Activated CD4-positive, alpha-beta memory T cell treated with anti-CD3 and anti-CD28 coated beads for 36 hours (primary cell): ENCODE measurements at regions not wholly inside any gene's neighbourhood (a gene's known extent, or its start where the extent isn't known, plus 50 kb on each side); places are given as distances from the start of the nearest gene placed in this dataset.

ENCODE experiments used
- CTCF ChIA-PET: fragments of 350-600 bp; sonication (Branson Sonifier 250); formaldehyde crosslinking; loops from one replicate; lab custom pipeline; 2021; ENCODE audit warnings: antibody characterized with exemption, inconsistent platforms; lab: Charles Lee
- POLR2A ChIA-PET: fragments of 350-600 bp; sonication (Branson Sonifier 250); formaldehyde crosslinking; loops from one replicate; lab custom pipeline; 2021; ENCODE audit warnings: antibody characterized with exemption; lab: Charles Lee
- DNase-seq: peaks from one replicate; pipeline ENCODE4 v3.0.0-alpha.2; 2020
- H3K27ac Mint-ChIP-seq: one replicate; pipeline ENCODE4 v1.8.0; 2021; ENCODE audit warnings: mixed read lengths
- H3K27me3 Mint-ChIP-seq: one replicate; pipeline ENCODE4 v1.8.0; 2021; ENCODE audit warnings: mixed read lengths
- H3K36me3 Mint-ChIP-seq: one replicate; pipeline ENCODE4 v1.8.0; 2021; ENCODE audit warnings: mixed read lengths
- H3K4me1 Mint-ChIP-seq: one replicate; pipeline ENCODE4 v1.8.0; 2021; ENCODE audit warnings: low read depth, mixed read lengths
- H3K4me3 Mint-ChIP-seq: one replicate; pipeline ENCODE4 v1.8.0; 2021; ENCODE audit warnings: mild to moderate bottlenecking, mixed read lengths
- H3K9me3 Mint-ChIP-seq: one replicate; pipeline ENCODE4 v1.8.0; 2021; ENCODE audit warnings: mixed read lengths
- intact Hi-C: fragments of 100-400 bp; cut with micrococcal nuclease; formaldehyde crosslinking; loops from one replicate; pipeline ENCODE4 v1.15.1; 2023

GRCh38 chr18:29449424-29449823 lies 1272.5 kb upstream of the CDH2 start:
- no peak overlapping the region for H3K4me3 Mint-ChIP-seq
- no peaks in the 10 kb centered on the region for H3K27me3 Mint-ChIP-seq
- CTCF ChIA-PET = no interaction called here
- H3K4me1 Mint-ChIP-seq = no peaks in the 10 kb centered on the region
- H3K9me3 Mint-ChIP-seq = peaks cover 14% of the 10 kb centered on the region
- POLR2A ChIA-PET = no interaction called here
- no peaks in the 10 kb centered on the region for H3K36me3 Mint-ChIP-seq
- DNase-seq = no peak
- no peak overlapping the region for H3K27ac Mint-ChIP-seq
- intact Hi-C loops = no loop called here

- H3K4me3 Mint-ChIP-seq = no peak overlapping the region
- ChIA-PET CTCF (no interaction called here), POLR2A (no interaction called here)
- H3K27ac Mint-ChIP-seq = no peak overlapping the region
- no peaks in the 10 kb centered on the region for H3K27me3 Mint-ChIP-seq
- no peak for DNase-seq
- H3K9me3 Mint-ChIP-seq = peaks cover 20% of the 10 kb centered on the region
- no peaks in the 10 kb centered on the region for H3K36me3 Mint-ChIP-seq
- no peaks in the 10 kb centered on the region for H3K4me1 Mint-ChIP-seq
- intact Hi-C loops = no loop called here
Observed at GRCh38 chr18:29439398-29439797, 1262.5 kb upstream of the CDH2 start.

- intact Hi-C loops = no loop called here
Observed at GRCh38 chr18:29436459-29436858, 1259.5 kb upstream of the CDH2 start.

GRCh38 chr18:29434650-29435049 lies 1257.7 kb upstream of the CDH2 start:
- DNase-seq = no peak
- H3K9me3 Mint-ChIP-seq = peaks cover 30% of the 10 kb centered on the region
- no peaks in the 10 kb centered on the region for H3K36me3 Mint-ChIP-seq
- no peak overlapping the region for H3K4me3 Mint-ChIP-seq
- no peaks in the 10 kb centered on the region for H3K4me1 Mint-ChIP-seq
- CTCF ChIA-PET = no interaction called here
- no peaks in the 10 kb centered on the region for H3K27me3 Mint-ChIP-seq
- POLR2A ChIA-PET = no interaction called here
- H3K27ac Mint-ChIP-seq = no peak overlapping the region
- intact Hi-C loops = no loop called here

More at GRCh38 chr18:29436459-29436858, 1259.5 kb upstream of the CDH2 start:
- ChIA-PET POLR2A (no interaction called here), CTCF (no interaction called here)
- Mint-ChIP-seq H3K27ac (no peak overlapping the region), H3K36me3 (no peaks in the 10 kb centered on the region), H3K9me3 (peaks cover 29% of the 10 kb centered on the region), H3K4me1 (no peaks in the 10 kb centered on the region), H3K27me3 (no peaks in the 10 kb centered on the region), H3K4me3 (no peak overlapping the region)
- no peak for DNase-seq

- POLR2A ChIA-PET = no interaction called here
- intact Hi-C loops = no loop called here
- Mint-ChIP-seq H3K4me3 (no peak overlapping the region), H3K9me3 (peaks cover 29% of the 10 kb centered on the region), H3K36me3 (no peaks in the 10 kb centered on the region), H3K4me1 (no peaks in the 10 kb centered on the region), H3K27me3 (no peaks in the 10 kb centered on the region), H3K27ac (no peak overlapping the region)
- no peak for DNase-seq
- CTCF ChIA-PET = no interaction called here
Observed at GRCh38 chr18:29430416-29430815, 1253.5 kb upstream of the CDH2 start.

- intact Hi-C loops = no loop called here
- no peaks in the 10 kb centered on the region for H3K36me3 Mint-ChIP-seq
- ChIA-PET CTCF (no interaction called here), POLR2A (no interaction called here)
- peaks cover 41% of the 10 kb centered on the region for H3K9me3 Mint-ChIP-seq
- no peak overlapping the region for H3K27ac Mint-ChIP-seq
- no peaks in the 10 kb centered on the region for H3K27me3 Mint-ChIP-seq
- no peak for DNase-seq
- no peak overlapping the region for H3K4me3 Mint-ChIP-seq
- H3K4me1 Mint-ChIP-seq = no peaks in the 10 kb centered on the region
Observed at GRCh38 chr18:29418136-29418535, 1241.2 kb upstream of the CDH2 start.

- no peak overlapping the region for H3K27ac Mint-ChIP-seq
- POLR2A ChIA-PET = no interaction called here
- CTCF ChIA-PET = no interaction called here
- no peaks in the 10 kb centered on the region for H3K36me3 Mint-ChIP-seq
- no peaks in the 10 kb centered on the region for H3K27me3 Mint-ChIP-seq
- no peaks in the 10 kb centered on the region for H3K4me1 Mint-ChIP-seq
- H3K4me3 Mint-ChIP-seq = no peak overlapping the region
- peaks cover 8% of the 10 kb centered on the region for H3K9me3 Mint-ChIP-seq
- intact Hi-C loops = no loop called here
- DNase-seq = no peak
Observed at GRCh38 chr18:29406996-29407395, 1230.1 kb upstream of the CDH2 start.

- ChIA-PET CTCF (no interaction called here), POLR2A (no interaction called here)
- no peak for DNase-seq
- Mint-ChIP-seq H3K36me3 (no peaks in the 10 kb centered on the region), H3K27ac (no peak overlapping the region), H3K4me1 (no peaks in the 10 kb centered on the region), H3K4me3 (no peak overlapping the region), H3K9me3 (peaks cover 21% of the 10 kb centered on the region), H3K27me3 (no peaks in the 10 kb centered on the region)
- intact Hi-C loops = no loop called here
Observed at GRCh38 chr18:29397536-29397935, 1220.6 kb upstream of the CDH2 start.

- H3K4me3 Mint-ChIP-seq = no peak overlapping the region
- H3K36me3 Mint-ChIP-seq = no peaks in the 10 kb centered on the region
- peaks cover 9% of the 10 kb centered on the region for H3K9me3 Mint-ChIP-seq
- POLR2A ChIA-PET = no interaction called here
- no peak overlapping the region for H3K27ac Mint-ChIP-seq
- H3K27me3 Mint-ChIP-seq = no peaks in the 10 kb centered on the region
- CTCF ChIA-PET = no interaction called here
- no peak for DNase-seq
- intact Hi-C loops = no loop called here
- H3K4me1 Mint-ChIP-seq = no peaks in the 10 kb centered on the region
Observed at GRCh38 chr18:29383311-29384273, 1206.7 kb upstream of the CDH2 start.

- DNase-seq = no peak
- no peak overlapping the region for H3K4me3 Mint-ChIP-seq
- no peaks in the 10 kb centered on the region for H3K27me3 Mint-ChIP-seq
- ChIA-PET CTCF (no interaction called here), POLR2A (no interaction called here)
- peaks cover 6% of the 10 kb centered on the region for H3K9me3 Mint-ChIP-seq
- intact Hi-C loops = no loop called here
- H3K36me3 Mint-ChIP-seq = no peaks in the 10 kb centered on the region
- no peak overlapping the region for H3K27ac Mint-ChIP-seq
- H3K4me1 Mint-ChIP-seq = no peaks in the 10 kb centered on the region
Observed at GRCh38 chr18:29378651-29379136, 1201.8 kb upstream of the CDH2 start.

- Mint-ChIP-seq H3K4me3 (no peak overlapping the region), H3K36me3 (no peaks in the 10 kb centered on the region), H3K9me3 (peaks cover 11% of the 10 kb centered on the region), H3K27me3 (no peaks in the 10 kb centered on the region), H3K27ac (no peak overlapping the region), H3K4me1 (no peaks in the 10 kb centered on the region)
- POLR2A ChIA-PET = no interaction called here
- no peak for DNase-seq
- CTCF ChIA-PET = no interaction called here
- intact Hi-C loops = no loop called here
Observed at GRCh38 chr18:29377346-29377745, 1200.4 kb upstream of the CDH2 start.

GRCh38 chr18:29373000-29373399 lies 1196.1 kb upstream of the CDH2 start:
- H3K27ac Mint-ChIP-seq = no peak overlapping the region
- ChIA-PET CTCF (no interaction called here), POLR2A (no interaction called here)
- H3K36me3 Mint-ChIP-seq = no peaks in the 10 kb centered on the region
- DNase-seq = no peak
- intact Hi-C loops = no loop called here
- no peaks in the 10 kb centered on the region for H3K27me3 Mint-ChIP-seq
- H3K4me3 Mint-ChIP-seq = no peak overlapping the region
- H3K4me1 Mint-ChIP-seq = no peaks in the 10 kb centered on the region
- peaks cover 10% of the 10 kb centered on the region for H3K9me3 Mint-ChIP-seq

- POLR2A ChIA-PET = no interaction called here
- H3K27ac Mint-ChIP-seq = no peak overlapping the region
- intact Hi-C loops = no loop called here
- CTCF ChIA-PET = no interaction called here
- no peak for DNase-seq
- no peaks in the 10 kb centered on the region for H3K27me3 Mint-ChIP-seq
- no peaks in the 10 kb centered on the region for H3K4me1 Mint-ChIP-seq
- H3K4me3 Mint-ChIP-seq = no peak overlapping the region
- no peaks in the 10 kb centered on the region for H3K36me3 Mint-ChIP-seq
- peaks cover 19% of the 10 kb centered on the region for H3K9me3 Mint-ChIP-seq
Observed at GRCh38 chr18:29361843-29362242, 1184.9 kb upstream of the CDH2 start.
